OCI-LY7 (cell line): ENCODE measurements at regions not wholly inside any gene's neighbourhood (a gene's known extent, or its start where the extent isn't known, plus 50 kb on each side); places are given as distances from the start of the nearest gene placed in this dataset.

Source experiments
- BruUV-seq: library from RNA; stranded (reverse); fragments of 400-500 nt; replicated peaks from 2 replicates; lab custom pipeline; 2021; lab: Mats Ljungman, UMichigan
- CTCF ChIA-PET: fragments of 300-600 bp; sonication (Branson Sonifier 250); formaldehyde crosslinking; loops from one replicate; lab custom pipeline; 2022; ENCODE audit warnings: antibody characterized with exemption; ENCODE audit not compliant: unreplicated experiment; lab: Charles Lee
- POLR2A ChIA-PET: fragments of 300-600 bp; sonication (Branson Sonifier 250); formaldehyde crosslinking; loops from one replicate; lab custom pipeline; 2022; ENCODE audit warnings: antibody characterized with exemption; lab: Charles Lee
- DNase-seq: peaks from one replicate; pipeline ENCODE4 v3.0.0-alpha.2; 2015; ENCODE audit warnings: low spot score
- H2AFZ ChIP-seq: fragments of 200-600 bp; sonication (generic), shearing (Covaris generic); 2 replicates; pipeline ENCODE4 v1.6.1; 2014; ENCODE audit warnings: mild to moderate bottlenecking, antibody characterized with exemption, low read length, moderate library complexity
- H3K27ac ChIP-seq: fragments of 200-600 bp; sonication (generic); 2 replicates; pipeline ENCODE4 v1.5.1; 2014; ENCODE audit warnings: mixed run types, low read depth, mild to moderate bottlenecking, moderate library complexity, low read length, inconsistent platforms; ENCODE audit not compliant: poor library complexity, severe bottlenecking
- H3K36me3 ChIP-seq: fragments of 200-600 bp; sonication (generic); 2 replicates; pipeline ENCODE4 v1.6.1; 2014; ENCODE audit warnings: mild to moderate bottlenecking, antibody characterized with exemption, low read length, moderate library complexity, mixed read lengths; ENCODE audit not compliant: insufficient read depth
- H3K4me1 ChIP-seq: fragments of 200-600 bp; sonication (generic); 2 replicates; pipeline ENCODE4 v1.5.1; 2014; ENCODE audit warnings: mild to moderate bottlenecking, low read length; ENCODE audit not compliant: insufficient read depth, poor library complexity, severe bottlenecking
- H3K4me2 ChIP-seq: fragments of 200-600 bp; sonication (generic); 2 replicates; pipeline ENCODE4 v1.6.1; 2014; ENCODE audit warnings: mild to moderate bottlenecking, low read length
- H3K4me3 ChIP-seq: fragments of 200-600 bp; sonication (generic); 2 replicates; pipeline ENCODE4 v1.5.1; 2014; ENCODE audit warnings: mild to moderate bottlenecking, low read depth, low read length; ENCODE audit not compliant: poor library complexity, severe bottlenecking
- H3K79me2 ChIP-seq: fragments of 200-600 bp; sonication (generic); 2 replicates; pipeline ENCODE4 v1.6.1; 2016; ENCODE audit warnings: low read depth, mild to moderate bottlenecking, low read length, moderate library complexity, mixed read lengths; ENCODE audit not compliant: insufficient read depth
- H3K9me2 ChIP-seq: fragments of 200-600 bp; sonication (generic); 2 replicates; pipeline ENCODE4 v1.6.1; 2016; ENCODE audit warnings: mild to moderate bottlenecking, low read length, mixed read lengths; ENCODE audit not compliant: insufficient read depth
- H3K9me3 ChIP-seq: fragments of 200-600 bp; sonication (generic); 2 replicates; pipeline ENCODE4 v1.6.1; 2014; ENCODE audit warnings: mild to moderate bottlenecking, mixed run types, low read length, mixed read lengths
- H4K20me1 ChIP-seq: fragments of 200-600 bp; sonication (generic); 2 replicates; pipeline ENCODE4 v1.6.1; 2014; ENCODE audit warnings: mild to moderate bottlenecking, antibody characterized with exemption, low read length, moderate library complexity, mixed read lengths; ENCODE audit not compliant: insufficient read depth
- EZH2phosphoT487 ChIP-seq: fragments of 200-600 bp; sonication (generic); IDR thresholded peaks from 2 replicates; pipeline ENCODE4 v1.6.1; 2018; ENCODE audit warnings: low read depth, borderline replicate concordance, mild to moderate bottlenecking, mixed run types, antibody characterized with exemption, low read length, moderate library complexity, mixed read lengths
- intact Hi-C: fragments of 100-400 bp; cut with micrococcal nuclease; formaldehyde crosslinking; loops from one replicate; pipeline ENCODE4 v1.10.0; 2022; ENCODE audit not compliant: unreplicated experiment
- TF ChIP-seq, protein P1 (sequence below): fragments of 200-600 bp; sonication (generic); conservative IDR thresholded peaks from 2 replicates; pipeline ENCODE4 v1.5.1; 2014; ENCODE audit warnings: mild to moderate bottlenecking, antibody characterized with exemption, low read length, moderate library complexity, mixed read lengths

DNA sequence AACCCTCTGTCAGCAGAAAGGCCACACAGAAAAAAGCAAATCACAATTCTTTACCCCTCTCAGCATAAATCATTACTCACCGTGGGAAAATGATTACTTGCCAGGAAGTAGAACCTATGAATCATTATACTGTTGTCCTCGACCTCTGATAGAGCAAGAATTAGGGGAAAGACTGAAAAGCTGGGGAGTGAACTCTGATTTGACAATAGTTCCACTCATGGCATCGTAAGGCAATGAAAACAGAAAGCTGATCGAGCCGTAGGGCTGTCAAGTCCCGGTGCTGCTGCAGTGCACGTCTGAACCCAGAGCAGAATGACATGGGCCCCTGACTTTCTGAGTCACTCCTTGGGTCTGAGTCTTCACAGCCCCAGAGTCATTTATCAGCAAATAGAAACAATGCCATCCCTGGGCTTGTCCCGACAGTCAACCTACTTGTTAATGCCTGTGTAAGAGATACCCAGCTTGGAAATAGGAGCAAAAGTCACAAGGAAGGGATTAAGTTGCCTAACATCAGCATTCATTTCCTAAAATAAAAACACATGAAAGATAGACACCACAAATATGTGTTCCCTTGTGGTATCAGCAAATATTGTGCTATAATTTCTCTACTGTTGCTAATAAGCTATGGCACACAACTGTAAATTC lies 224.8 kb upstream of the MARCKS start:
- DNase-seq, result peak; percentile 27
- H3K27ac ChIP-seq, result peak overlapping the region; percentile 99
- TF ChIP-seq, protein P1, sequence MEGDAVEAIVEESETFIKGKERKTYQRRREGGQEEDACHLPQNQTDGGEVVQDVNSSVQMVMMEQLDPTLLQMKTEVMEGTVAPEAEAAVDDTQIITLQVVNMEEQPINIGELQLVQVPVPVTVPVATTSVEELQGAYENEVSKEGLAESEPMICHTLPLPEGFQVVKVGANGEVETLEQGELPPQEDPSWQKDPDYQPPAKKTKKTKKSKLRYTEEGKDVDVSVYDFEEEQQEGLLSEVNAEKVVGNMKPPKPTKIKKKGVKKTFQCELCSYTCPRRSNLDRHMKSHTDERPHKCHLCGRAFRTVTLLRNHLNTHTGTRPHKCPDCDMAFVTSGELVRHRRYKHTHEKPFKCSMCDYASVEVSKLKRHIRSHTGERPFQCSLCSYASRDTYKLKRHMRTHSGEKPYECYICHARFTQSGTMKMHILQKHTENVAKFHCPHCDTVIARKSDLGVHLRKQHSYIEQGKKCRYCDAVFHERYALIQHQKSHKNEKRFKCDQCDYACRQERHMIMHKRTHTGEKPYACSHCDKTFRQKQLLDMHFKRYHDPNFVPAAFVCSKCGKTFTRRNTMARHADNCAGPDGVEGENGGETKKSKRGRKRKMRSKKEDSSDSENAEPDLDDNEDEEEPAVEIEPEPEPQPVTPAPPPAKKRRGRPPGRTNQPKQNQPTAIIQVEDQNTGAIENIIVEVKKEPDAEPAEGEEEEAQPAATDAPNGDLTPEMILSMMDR, result no peak
- no peak for TF ChIP-seq EZH2phosphoT487
- no peaks in the 10 kb centered on the region for H3K9me2 ChIP-seq
- no peaks in the 10 kb centered on the region; the same call in 1 of the 2 replicates for H3K9me3 ChIP-seq
- peaks cover 96% of the 10 kb centered on the region for H3K4me1 ChIP-seq
- no peaks in the 10 kb centered on the region for H3K79me2 ChIP-seq
- ChIA-PET CTCF (no interaction called here), POLR2A (interaction anchor here (0.6 to 7.9 kb wide), 7 partner anchors 10 to 1537 kb away, joined by 3 to 52 read pairs (median 4); no protein-coding TSS in a partner anchor)
- BruUV-seq, result no TSS peak
- intact Hi-C loops, result loop anchor here (10.0 kb wide), 2 partner anchors 248 to 342 kb away; partner anchors contain the start of gene HDAC2
- H3K4me2 ChIP-seq, result peak overlapping the region; percentile 99
- H3K4me3 ChIP-seq, result no peak overlapping the region
- no peaks in the 10 kb centered on the region for H3K36me3 ChIP-seq
- peak overlapping the region; percentile 81 for H2AFZ ChIP-seq
- no peaks in the 10 kb centered on the region for H4K20me1 ChIP-seq

DNA sequence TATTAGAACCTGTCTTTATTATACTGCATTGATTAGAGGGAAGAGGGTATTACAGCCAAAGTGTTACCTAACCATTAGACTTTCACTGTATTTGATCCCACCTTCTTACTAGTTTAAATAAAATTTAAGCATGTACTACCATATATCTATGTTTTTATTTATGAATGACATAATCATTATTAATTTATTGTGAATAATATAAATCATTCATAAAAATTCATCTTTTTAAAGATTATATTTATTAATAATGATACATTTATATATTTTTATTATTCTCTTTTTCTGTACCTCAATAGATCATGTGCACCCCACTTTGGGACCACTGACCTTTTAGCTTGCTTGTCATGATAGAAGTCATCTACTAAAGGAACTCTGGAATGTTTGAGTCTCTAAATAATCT lies 223.5 kb upstream of the MARCKS start:
- Histone ChIP-seq H2AFZ (peak overlapping the region; percentile 78; the same call in 1 of the 2 replicates), H4K20me1 (no peaks in the 10 kb centered on the region), H3K27ac (no peak overlapping the region), H3K36me3 (no peaks in the 10 kb centered on the region), H3K9me3 (no peaks in the 10 kb centered on the region), H3K4me3 (no peak overlapping the region), H3K9me2 (no peaks in the 10 kb centered on the region), H3K4me1 (peaks cover 92% of the 10 kb centered on the region), H3K79me2 (no peaks in the 10 kb centered on the region), H3K4me2 (0 out of 2 replicates have a peak overlapping the region, but pooled peaks have one; percentile 99)
- no peak for DNase-seq
- intact Hi-C loops, result loop anchor here (10.0 kb wide), 2 partner anchors 249 to 341 kb away; partner anchors contain the start of gene HDAC2
- TF ChIP-seq, protein P1, result no peak
- TF ChIP-seq EZH2phosphoT487, result no peak
- ChIA-PET CTCF (interaction anchor here (0.6 kb wide), 1 partner anchor 255 kb away, joined by 3 read pairs; no protein-coding TSS in a partner anchor), POLR2A (interaction anchor here (2.7 to 7.9 kb wide), 2 partner anchors 8 to 13 kb away, joined by 13 to 52 read pairs; no protein-coding TSS in a partner anchor)
- BruUV-seq, result no TSS peak
